ENCODE measurements at regions not wholly inside any gene's neighbourhood (a gene's known extent, or its start where the extent isn't known, plus 50 kb on each side); places are given as distances from the start of the nearest gene placed in this dataset.

- no peaks in the 10 kb centered on the region for H3K79me2 ChIP-seq (ENCODE audit: low read depth)
- no peak for TF ChIP-seq CTCF (conservative IDR thresholded peaks at IDR 0.05)
- TF ChIP-seq EZH2 (IDR thresholded peaks at IDR 0.05; ENCODE audit: low read depth): no peak
- POLR2A ChIA-PET (ENCODE audit: unreplicated experiment): no interaction called here
- BruUV-seq (replicated peaks): no TSS peak
- peaks cover 10% of the 10 kb centered on the region for H3K4me1 ChIP-seq (replicated peaks; ENCODE audit: insufficient read depth)
- CTCF ChIA-PET: no interaction called here
- H3K4me3 ChIP-seq: no peak overlapping the region
- no peak overlapping the region for H3K4me2 ChIP-seq
- no peak overlapping the region for H2AFZ ChIP-seq
- H3K27me3 ChIP-seq (ENCODE audit: insufficient read depth, low read depth): no peaks in the 10 kb centered on the region
- H3K27ac ChIP-seq: no peak overlapping the region
- no peaks in the 10 kb centered on the region for H3K9me2 ChIP-seq (ENCODE audit: insufficient read depth)
- DNase-seq: no peak
- intact Hi-C loops (cut with micrococcal nuclease; ENCODE audit: unreplicated experiment): no loop called here
- H3K36me3 ChIP-seq (ENCODE audit: low read depth): no peaks in the 10 kb centered on the region
- H3F3A ChIP-seq (ENCODE audit: insufficient read depth, low read depth): no peaks in the 10 kb centered on the region
- H3K9me3 ChIP-seq (ENCODE audit: insufficient read depth, low read depth): no peaks in the 10 kb centered on the region
- no peaks in the 10 kb centered on the region for H4K20me1 ChIP-seq (ENCODE audit: insufficient read depth)
Measured at GRCh38 chr2:42909966-42910365, 117.6 kb upstream of the HAAO start.

GRCh38 chr2:42908518-42909200 lies 116.3 kb upstream of the HAAO start:
- Histone ChIP-seq H3K4me1 (replicated peaks; ENCODE audit: insufficient read depth) (peaks cover 10% of the 10 kb centered on the region), H3K27ac (no peak overlapping the region), H3K9me3 (ENCODE audit: insufficient read depth, low read depth) (no peaks in the 10 kb centered on the region), H2AFZ (no peak overlapping the region), H3K36me3 (ENCODE audit: low read depth) (no peaks in the 10 kb centered on the region), H3K27me3 (ENCODE audit: insufficient read depth, low read depth) (no peaks in the 10 kb centered on the region), H4K20me1 (ENCODE audit: insufficient read depth) (no peaks in the 10 kb centered on the region), H3K4me3 (no peak overlapping the region), H3F3A (ENCODE audit: insufficient read depth, low read depth) (no peaks in the 10 kb centered on the region), H3K79me2 (ENCODE audit: low read depth) (no peaks in the 10 kb centered on the region), H3K4me2 (no peak overlapping the region), H3K9me2 (ENCODE audit: insufficient read depth) (no peaks in the 10 kb centered on the region)
- no peak for DNase-seq
- intact Hi-C loops (cut with micrococcal nuclease; ENCODE audit: unreplicated experiment): no loop called here
- POLR2A ChIA-PET (ENCODE audit: unreplicated experiment): interaction anchor here (0.5 kb wide), 1 partner anchor 861 kb away, joined by 5 read pairs; the partner anchor contains the start of gene PKDCC
- TF ChIP-seq CTCF (conservative IDR thresholded peaks at IDR 0.05) (no peak), EZH2 (IDR thresholded peaks at IDR 0.05; ENCODE audit: low read depth) (no peak)
- CTCF ChIA-PET: no interaction called here
- BruUV-seq (replicated peaks): no TSS peak

- peaks cover 10% of the 10 kb centered on the region for H3K4me1 ChIP-seq (replicated peaks; ENCODE audit: insufficient read depth)
- H3K79me2 ChIP-seq (ENCODE audit: low read depth): no peaks in the 10 kb centered on the region
- H4K20me1 ChIP-seq (ENCODE audit: insufficient read depth): no peaks in the 10 kb centered on the region
- H3K36me3 ChIP-seq (ENCODE audit: low read depth): no peaks in the 10 kb centered on the region
- no peak overlapping the region for H3K27ac ChIP-seq
- no peak overlapping the region for H2AFZ ChIP-seq
- intact Hi-C loops (cut with micrococcal nuclease; ENCODE audit: unreplicated experiment): no loop called here
- no peaks in the 10 kb centered on the region for H3K9me2 ChIP-seq (ENCODE audit: insufficient read depth)
- H3F3A ChIP-seq (ENCODE audit: insufficient read depth, low read depth): no peaks in the 10 kb centered on the region
- H3K9me3 ChIP-seq (ENCODE audit: insufficient read depth, low read depth): no peaks in the 10 kb centered on the region
- TF ChIP-seq EZH2 (IDR thresholded peaks at IDR 0.05; ENCODE audit: low read depth) (no peak), CTCF (conservative IDR thresholded peaks at IDR 0.05) (no peak)
- POLR2A ChIA-PET (ENCODE audit: unreplicated experiment): no interaction called here
- H3K4me3 ChIP-seq: no peak overlapping the region
- no TSS peak for BruUV-seq (replicated peaks)
- no peaks in the 10 kb centered on the region for H3K27me3 ChIP-seq (ENCODE audit: insufficient read depth, low read depth)
- DNase-seq: no peak
- CTCF ChIA-PET: interaction anchor here (1.0 kb wide), 1 partner anchor 10 kb away, joined by 5 read pairs; no protein-coding TSS in a partner anchor
- no peak overlapping the region for H3K4me2 ChIP-seq
Measured at GRCh38 chr2:42907835-42908234, 115.5 kb upstream of the HAAO start.

All from PC-9 (cell line).